ENCODE measurements at regions not wholly inside any gene's neighbourhood (a gene's known extent, or its start where the extent isn't known, plus 50 kb on each side); places are given as distances from the start of the nearest gene placed in this dataset.

DNA sequence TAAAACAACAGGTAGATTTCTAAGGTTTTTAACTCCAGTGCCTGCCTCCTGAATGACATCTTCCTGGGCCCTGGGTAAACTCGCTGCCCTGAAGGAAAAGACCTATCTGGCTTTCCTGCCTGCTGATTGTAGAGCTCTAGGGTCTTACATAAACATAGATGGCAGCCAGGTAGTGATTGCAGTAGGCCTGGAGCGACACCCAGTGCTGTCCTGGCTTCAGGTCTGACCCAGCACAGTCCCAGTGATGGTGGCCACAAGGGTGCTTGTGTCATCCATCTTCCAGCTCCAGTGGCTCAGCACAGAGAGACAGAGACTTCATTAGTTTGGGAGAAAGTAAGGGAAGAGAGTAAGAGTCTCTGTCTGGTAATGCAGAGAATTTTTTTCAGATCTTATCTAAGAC lies 542.9 kb upstream of the IMPG1 start:
- TF ChIP-seq, protein P1, sequence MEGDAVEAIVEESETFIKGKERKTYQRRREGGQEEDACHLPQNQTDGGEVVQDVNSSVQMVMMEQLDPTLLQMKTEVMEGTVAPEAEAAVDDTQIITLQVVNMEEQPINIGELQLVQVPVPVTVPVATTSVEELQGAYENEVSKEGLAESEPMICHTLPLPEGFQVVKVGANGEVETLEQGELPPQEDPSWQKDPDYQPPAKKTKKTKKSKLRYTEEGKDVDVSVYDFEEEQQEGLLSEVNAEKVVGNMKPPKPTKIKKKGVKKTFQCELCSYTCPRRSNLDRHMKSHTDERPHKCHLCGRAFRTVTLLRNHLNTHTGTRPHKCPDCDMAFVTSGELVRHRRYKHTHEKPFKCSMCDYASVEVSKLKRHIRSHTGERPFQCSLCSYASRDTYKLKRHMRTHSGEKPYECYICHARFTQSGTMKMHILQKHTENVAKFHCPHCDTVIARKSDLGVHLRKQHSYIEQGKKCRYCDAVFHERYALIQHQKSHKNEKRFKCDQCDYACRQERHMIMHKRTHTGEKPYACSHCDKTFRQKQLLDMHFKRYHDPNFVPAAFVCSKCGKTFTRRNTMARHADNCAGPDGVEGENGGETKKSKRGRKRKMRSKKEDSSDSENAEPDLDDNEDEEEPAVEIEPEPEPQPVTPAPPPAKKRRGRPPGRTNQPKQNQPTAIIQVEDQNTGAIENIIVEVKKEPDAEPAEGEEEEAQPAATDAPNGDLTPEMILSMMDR (IDR thresholded peaks at IDR 0.05), result no peak
- Mint-ChIP-seq H3K36me3 (no peaks in the 10 kb centered on the region), H3K9me3 (peaks cover 11 to 23% of the 10 kb centered on the region in 2 donors), H3K27me3 (ENCODE audit: low read depth in 2 of 2) (no peaks in the 10 kb centered on the region), H3K4me1 (no peaks in the 10 kb centered on the region), H3K4me3 (no peak overlapping the region), H3K27ac (no peak overlapping the region)
- intact Hi-C loops (cut with micrococcal nuclease), result no loop called here
- Histone ChIP-seq H3K27ac (ENCODE audit: low read length) (no peak overlapping the region), H3K27me3 (ENCODE audit: control insufficient read depth, insufficient read depth, low read length) (no peaks in the 10 kb centered on the region), H3K9me3 (ENCODE audit: control insufficient read depth, insufficient read depth, low read length) (no peaks in the 10 kb centered on the region), H3K4me1 (ENCODE audit: control insufficient read depth, insufficient read depth, low read length) (no peaks in the 10 kb centered on the region), H3K36me3 (ENCODE audit: control insufficient read depth, insufficient read depth, low read length) (no peaks in the 10 kb centered on the region), H3K4me3 (ENCODE audit: low read length) (no peak overlapping the region)
- DNase-seq (no peak), ATAC-seq (no peak)
- WGBS (ENCODE audit: insufficient coverage), result 61% methylated on average over 2 of the region's 2 CpGs

DNA sequence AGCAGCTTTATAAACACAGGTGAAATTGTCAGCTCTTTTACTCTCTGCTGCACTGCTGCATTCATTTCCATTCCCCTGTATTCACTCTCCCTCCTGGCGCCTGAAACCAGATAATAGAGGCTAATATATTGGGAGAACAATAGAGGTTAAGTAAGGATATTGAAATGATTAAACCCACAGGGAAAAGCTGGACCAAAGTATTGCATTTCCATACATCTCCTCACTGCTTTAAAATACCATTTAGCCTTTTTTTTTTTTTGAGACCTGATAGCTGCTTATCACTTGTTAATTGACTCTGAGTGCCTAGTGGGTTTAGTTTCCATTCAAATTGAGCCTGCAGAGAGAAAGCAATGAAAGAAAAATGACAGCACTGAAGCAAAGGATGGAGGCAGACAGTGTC lies 540.5 kb upstream of the IMPG1 start:
- Mint-ChIP-seq H3K27ac (no peak overlapping the region), H3K4me1 (no peaks in the 10 kb centered on the region), H3K9me3 (peaks cover 10 to 20% of the 10 kb centered on the region in 2 donors), H3K36me3 (no peaks in the 10 kb centered on the region), H3K4me3 (no peak overlapping the region), H3K27me3 (ENCODE audit: low read depth in 2 of 2) (no peaks in the 10 kb centered on the region)
- Histone ChIP-seq H3K36me3 (ENCODE audit: control insufficient read depth, insufficient read depth, low read length) (no peaks in the 10 kb centered on the region), H3K4me3 (ENCODE audit: low read length) (no peak overlapping the region), H3K27ac (ENCODE audit: low read length) (no peak overlapping the region), H3K9me3 (ENCODE audit: control insufficient read depth, insufficient read depth, low read length) (peaks cover 2% of the 10 kb centered on the region), H3K27me3 (ENCODE audit: control insufficient read depth, insufficient read depth, low read length) (no peaks in the 10 kb centered on the region), H3K4me1 (ENCODE audit: control insufficient read depth, insufficient read depth, low read length) (no peaks in the 10 kb centered on the region)
- WGBS (ENCODE audit: insufficient coverage), result no CpG with 5 or more reads among the region's 1 CpG
- ATAC-seq, result no peak
- TF ChIP-seq, protein P1 (IDR thresholded peaks at IDR 0.05), result no peak
- DNase-seq, result no peak
- intact Hi-C loops (cut with micrococcal nuclease), result no loop called here

DNA sequence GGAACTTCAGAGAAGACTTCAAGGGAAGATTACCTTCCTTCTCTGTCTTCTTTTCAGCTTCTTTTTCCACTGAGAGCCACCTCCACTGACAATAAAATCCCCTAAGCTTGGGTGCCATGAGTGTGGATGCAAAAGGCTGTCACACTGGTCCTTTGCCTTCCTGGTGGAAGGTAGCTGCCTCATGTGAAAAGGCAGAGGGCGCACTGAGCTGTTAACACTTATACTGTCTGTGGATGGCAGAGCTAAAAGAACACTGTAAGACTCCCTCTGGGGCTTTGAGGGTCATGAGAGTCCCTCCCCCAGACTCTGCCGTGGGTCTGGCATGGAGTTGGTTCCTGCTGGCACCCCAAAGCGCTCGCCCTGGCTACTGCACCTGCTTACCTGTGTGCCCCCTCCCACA lies 536.7 kb upstream of the IMPG1 start:
- Histone ChIP-seq H3K9me3 (ENCODE audit: control insufficient read depth, insufficient read depth, low read length) (peaks cover 2% of the 10 kb centered on the region), H3K4me3 (ENCODE audit: low read length) (no peak overlapping the region), H3K4me1 (ENCODE audit: control insufficient read depth, insufficient read depth, low read length) (no peaks in the 10 kb centered on the region), H3K27me3 (ENCODE audit: control insufficient read depth, insufficient read depth, low read length) (no peaks in the 10 kb centered on the region), H3K36me3 (ENCODE audit: control insufficient read depth, insufficient read depth, low read length) (no peaks in the 10 kb centered on the region), H3K27ac (ENCODE audit: low read length) (no peak overlapping the region)
- DNase-seq, result no peak
- TF ChIP-seq, protein P1 (IDR thresholded peaks at IDR 0.05), result no peak
- Mint-ChIP-seq H3K27ac (no peak overlapping the region), H3K36me3 (no peaks in the 10 kb centered on the region), H3K4me3 (no peak overlapping the region), H3K4me1 (no peaks in the 10 kb centered on the region), H3K9me3 (peaks cover 6% of the 10 kb centered on the region in 2 donors), H3K27me3 (ENCODE audit: low read depth in 2 of 2) (no peaks in the 10 kb centered on the region)
- WGBS (ENCODE audit: insufficient coverage), result 82% methylated on average over 4 of the region's 4 CpGs
- intact Hi-C loops (cut with micrococcal nuclease), result no loop called here
- no peak for ATAC-seq

DNA sequence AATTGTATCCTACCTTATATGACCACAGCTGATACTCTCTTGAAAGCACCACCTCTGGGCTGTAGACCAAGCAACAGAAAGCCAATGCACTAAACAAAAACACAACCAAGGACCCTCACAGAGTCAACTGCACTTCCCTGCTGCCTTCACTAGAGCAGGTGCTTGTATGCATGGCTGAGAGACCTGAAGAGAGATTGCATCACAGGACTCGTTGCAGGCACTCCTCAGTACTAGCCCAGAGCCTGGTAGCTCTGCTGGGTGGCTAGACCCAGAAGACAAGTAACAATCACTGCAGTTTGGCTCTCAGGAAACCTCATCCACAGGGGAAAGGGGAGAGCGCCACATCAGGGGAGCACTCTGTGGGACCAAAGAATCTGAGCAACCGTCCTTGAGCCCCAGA lies 521.6 kb upstream of the IMPG1 start:
- ATAC-seq (no peak), DNase-seq (no peak)
- Histone ChIP-seq H3K4me3 (ENCODE audit: low read length) (no peak overlapping the region), H3K27ac (ENCODE audit: low read length) (no peak overlapping the region), H3K4me1 (ENCODE audit: control insufficient read depth, insufficient read depth, low read length) (no peaks in the 10 kb centered on the region), H3K36me3 (ENCODE audit: control insufficient read depth, insufficient read depth, low read length) (no peaks in the 10 kb centered on the region), H3K9me3 (ENCODE audit: control insufficient read depth, insufficient read depth, low read length) (peaks cover 8% of the 10 kb centered on the region), H3K27me3 (ENCODE audit: control insufficient read depth, insufficient read depth, low read length) (no peaks in the 10 kb centered on the region)
- Mint-ChIP-seq H3K9me3 (peaks cover 10 to 20% of the 10 kb centered on the region in 2 donors), H3K4me1 (no peaks in the 10 kb centered on the region), H3K27ac (no peak overlapping the region), H3K36me3 (peaks cover 22% of the 10 kb centered on the region), H3K27me3 (ENCODE audit: low read depth in 2 of 2) (no peaks in the 10 kb centered on the region), H3K4me3 (no peak overlapping the region)
- TF ChIP-seq, protein P1 (IDR thresholded peaks at IDR 0.05), result no peak
- intact Hi-C loops (cut with micrococcal nuclease), result no loop called here
- 77% methylated on average over 3 of the region's 3 CpGs for WGBS (ENCODE audit: insufficient coverage)

Data from natural killer cell (primary cell).